ENCODE measurements at regions not wholly inside any gene's neighbourhood (a gene's known extent, or its start where the extent isn't known, plus 50 kb on each side); places are given as distances from the start of the nearest gene placed in this dataset.

- Histone ChIP-seq H3K27ac (no peak overlapping the region), H3K4me1 (no peaks in the 10 kb centered on the region), H3K36me3 (no peaks in the 10 kb centered on the region), H3K27me3 (no peaks in the 10 kb centered on the region), H3K4me3 (no peak overlapping the region), H3K9me3 (no peaks in the 10 kb centered on the region)
- intact Hi-C loops (cut with DNase I), result no loop called here
- no peak for TF ChIP-seq CTCF (IDR thresholded peaks at IDR 0.05)
- ATAC-seq (no peak), DNase-seq (no peak)
These were observed 328.6 kb downstream of the PIK3R1 start for GRCh38 chr5:68544091-68544647.

GRCh38 chr5:68544648-68545552 is 329.3 kb downstream of the PIK3R1 start:
- no peak for DNase-seq
- Histone ChIP-seq H3K9me3 (no peaks in the 10 kb centered on the region), H3K27me3 (no peaks in the 10 kb centered on the region), H3K4me3 (no peak overlapping the region), H3K36me3 (no peaks in the 10 kb centered on the region), H3K27ac (no peak overlapping the region), H3K4me1 (no peaks in the 10 kb centered on the region)
- no peak for ATAC-seq
- intact Hi-C loops (cut with DNase I), result no loop called here
- no peak for TF ChIP-seq CTCF (IDR thresholded peaks at IDR 0.05)

GRCh38 chr5:68545636-68546295 is 330.2 kb downstream of the PIK3R1 start:
- Histone ChIP-seq H3K4me1 (no peaks in the 10 kb centered on the region), H3K27me3 (no peaks in the 10 kb centered on the region), H3K27ac (no peak overlapping the region), H3K9me3 (no peaks in the 10 kb centered on the region), H3K4me3 (no peak overlapping the region), H3K36me3 (no peaks in the 10 kb centered on the region)
- intact Hi-C loops (cut with DNase I), result no loop called here
- no peak for ATAC-seq
- no peak for TF ChIP-seq CTCF (IDR thresholded peaks at IDR 0.05)
- no peak for DNase-seq

- no peaks in the 10 kb centered on the region for H3K36me3 ChIP-seq
- no peak for TF ChIP-seq CTCF (IDR thresholded peaks at IDR 0.05)
- ATAC-seq (no peak), DNase-seq (no peak)
- no peak overlapping the region for H3K27ac ChIP-seq
- H3K4me3 ChIP-seq, result no peak overlapping the region
- H3K4me1 ChIP-seq, result no peaks in the 10 kb centered on the region
- no peaks in the 10 kb centered on the region for H3K27me3 ChIP-seq
- H3K9me3 ChIP-seq, result no peaks in the 10 kb centered on the region
- intact Hi-C loops (cut with DNase I), result no loop called here
These were observed 331.5 kb downstream of the PIK3R1 start for GRCh38 chr5:68547056-68547455.

GRCh38 chr5:68547622-68548021 is 332.1 kb downstream of the PIK3R1 start:
- no peak for ATAC-seq
- DNase-seq, result no peak
- Histone ChIP-seq H3K27ac (no peak overlapping the region), H3K4me3 (no peak overlapping the region), H3K9me3 (no peaks in the 10 kb centered on the region), H3K36me3 (no peaks in the 10 kb centered on the region), H3K4me1 (no peaks in the 10 kb centered on the region), H3K27me3 (no peaks in the 10 kb centered on the region)
- TF ChIP-seq CTCF (IDR thresholded peaks at IDR 0.05), result no peak
- intact Hi-C loops (cut with DNase I), result no loop called here
